ENCODE measurements at regions not wholly inside any gene's neighbourhood (a gene's known extent, or its start where the extent isn't known, plus 50 kb on each side); places are given as distances from the start of the nearest gene placed in this dataset.

DNA sequence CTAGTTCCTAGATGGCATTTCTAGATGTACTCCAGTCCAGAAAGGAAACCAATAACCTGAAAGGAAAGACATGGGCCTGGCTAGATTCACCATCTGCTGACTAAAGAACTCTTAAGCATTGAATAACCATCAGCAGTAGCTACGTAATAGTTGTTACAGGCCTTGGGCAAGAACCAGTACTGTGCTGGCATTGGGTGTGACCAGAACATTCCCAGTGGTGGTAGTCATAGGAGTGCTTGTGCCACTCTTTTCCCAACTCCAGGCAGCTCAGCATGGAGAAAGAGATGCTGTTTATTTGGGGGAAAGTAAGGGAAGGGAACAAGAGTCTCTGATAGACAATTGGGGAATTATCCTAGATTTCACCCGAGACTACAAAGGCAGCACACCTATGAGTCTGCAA, 333.3 kb downstream of the SLC16A7 start:
- DNase-seq = no peak

- DNase-seq = no peak
Measured at GRCh38 chr12:59934486-59934885, 338.7 kb downstream of the SLC16A7 start.

DNA sequence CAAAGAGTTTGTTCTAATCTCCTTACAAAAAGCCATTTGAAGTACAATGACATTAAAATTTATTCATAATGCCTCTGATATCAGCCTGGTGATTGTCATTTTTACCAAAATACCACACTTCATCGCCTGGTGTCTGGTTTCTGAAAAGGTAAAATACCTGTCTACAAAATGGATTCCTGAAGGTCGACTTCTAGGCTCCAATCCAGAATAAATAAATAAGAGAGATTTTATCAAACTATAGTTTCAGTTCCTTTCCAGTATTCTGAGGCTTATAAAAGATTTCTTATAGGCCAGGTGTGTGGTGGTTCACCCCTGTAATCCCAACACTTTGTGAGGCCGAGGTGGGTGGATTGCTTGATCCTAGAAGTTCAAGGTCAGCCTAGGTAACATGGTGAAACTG, 340.7 kb downstream of the SLC16A7 start:
- no peak for DNase-seq

GRCh38 chr12:59937148-59937547, 341.3 kb downstream of the SLC16A7 start:
- DNase-seq = no peak

GRCh38 chr12:59938190-59938962, 342.5 kb downstream of the SLC16A7 start:
- DNase-seq = peak; percentile 40

DNA sequence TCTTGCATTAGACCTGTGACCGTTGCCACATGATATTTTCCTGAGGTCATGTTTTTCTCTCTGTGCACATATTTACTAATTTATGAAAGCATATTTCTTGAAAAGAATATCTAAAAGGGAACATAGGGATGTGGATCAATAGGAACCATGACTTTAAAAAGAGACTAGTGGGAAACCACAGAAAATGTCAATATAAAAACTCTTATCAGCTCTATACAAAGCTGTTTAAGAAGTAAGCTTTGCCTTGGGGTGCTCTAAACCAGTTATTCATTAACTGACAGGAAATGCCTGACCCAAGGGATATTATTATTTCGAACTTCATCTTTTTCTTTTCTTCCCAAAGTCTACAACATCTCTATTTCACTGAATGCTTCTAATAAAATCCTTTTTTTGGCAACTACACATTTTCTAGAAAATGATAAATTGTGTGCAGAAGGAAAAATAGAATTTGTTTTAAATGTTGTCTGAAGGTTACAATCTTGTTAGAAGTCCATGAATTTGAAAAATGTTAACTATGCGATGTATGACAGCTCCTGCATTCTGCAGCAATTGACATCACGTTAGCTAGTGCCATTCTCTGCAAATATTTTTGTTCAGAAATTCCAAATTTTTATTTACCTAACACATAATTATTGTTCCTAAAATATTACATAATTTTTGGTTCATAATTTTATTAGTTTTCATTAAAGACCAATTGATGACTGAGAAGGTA, 345.0 kb downstream of the SLC16A7 start:
- no peak for DNase-seq

GRCh38 chr12:59941461-59941860, 345.6 kb downstream of the SLC16A7 start:
- DNase-seq = peak; percentile 34

DNA sequence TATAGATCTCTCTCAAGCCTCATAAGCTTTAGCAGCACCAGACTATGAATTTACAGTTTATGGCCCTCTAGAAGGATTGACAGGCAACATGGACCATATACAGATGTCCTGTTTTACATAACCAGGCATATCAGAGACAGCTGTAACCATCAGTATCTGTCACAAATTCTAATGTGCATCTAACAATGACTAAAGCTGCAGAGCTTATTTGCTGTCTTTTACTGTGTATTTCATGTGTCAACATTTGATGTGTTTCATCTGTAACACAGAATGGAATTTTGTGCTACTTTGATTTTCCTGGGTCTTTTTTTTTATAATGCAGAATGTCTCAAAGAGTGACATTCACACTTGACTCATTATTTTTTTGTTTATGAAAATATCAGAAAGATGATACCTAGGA, 348.3 kb downstream of the SLC16A7 start:
- DNase-seq = no peak

DNA sequence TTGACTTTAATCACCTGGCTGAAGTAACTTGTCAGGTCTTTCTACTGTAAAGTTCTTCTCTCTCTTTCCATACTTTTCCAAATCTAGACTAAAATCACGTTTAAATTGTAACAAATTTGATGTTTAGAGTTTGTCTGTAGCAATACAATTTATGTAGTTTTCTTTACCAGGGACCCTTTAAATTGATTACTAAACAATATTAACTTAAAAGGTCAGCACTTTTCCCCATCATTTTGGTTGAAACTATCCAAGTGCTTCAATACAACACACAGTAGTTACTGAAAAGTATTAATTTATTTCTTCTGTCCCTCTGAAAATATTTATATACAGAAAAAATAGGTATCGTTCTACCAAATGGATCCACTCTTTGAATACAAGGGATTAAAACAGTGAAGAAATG, 350.8 kb downstream of the SLC16A7 start:
- DNase-seq = no peak

DNA sequence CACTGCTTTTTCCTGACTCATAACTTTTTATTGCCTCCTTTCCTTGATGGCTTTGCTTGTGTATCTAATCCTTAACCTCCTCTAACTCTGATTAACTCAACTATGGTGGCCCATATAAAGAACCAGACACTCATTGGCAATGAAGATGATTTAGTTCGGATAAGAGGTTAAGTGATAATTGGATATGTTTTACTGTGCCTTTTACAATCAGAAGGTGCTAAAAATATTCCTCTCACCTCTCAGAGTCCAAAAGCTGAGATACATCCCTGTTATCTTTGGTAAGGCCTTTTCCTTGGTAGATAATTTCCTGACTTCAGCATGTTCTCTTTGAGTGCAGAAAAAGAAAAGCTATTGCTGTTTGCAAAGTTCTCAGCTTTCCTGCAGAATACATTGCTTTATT, 367.7 kb downstream of the SLC16A7 start:
- no peak for DNase-seq

DNA sequence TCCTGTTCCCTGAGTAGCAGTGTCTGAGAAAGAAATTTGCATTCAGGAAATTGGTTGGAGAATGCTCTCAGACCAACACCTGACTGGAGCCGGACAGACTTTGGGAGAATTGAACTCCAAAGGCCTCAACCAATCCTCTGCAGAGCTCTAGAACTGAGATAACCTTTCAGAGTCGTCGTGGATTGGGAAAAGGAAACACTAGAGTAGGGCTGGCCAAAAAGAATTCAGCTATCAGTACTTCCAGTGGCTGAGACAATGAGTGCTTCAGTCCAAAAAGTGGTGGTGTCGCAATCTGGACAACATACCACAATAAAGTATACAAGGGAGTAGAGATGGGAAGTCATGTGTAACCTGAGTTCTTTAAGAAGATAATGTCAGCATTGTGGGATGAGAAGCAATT, 377.1 kb downstream of the SLC16A7 start:
- DNase-seq = no peak

- DNase-seq = no peak
Measured at GRCh38 chr12:59973515-59973914, 377.7 kb downstream of the SLC16A7 start.

- no peak for DNase-seq
Measured at GRCh38 chr12:59977779-59978178, 381.9 kb downstream of the SLC16A7 start.

DNA sequence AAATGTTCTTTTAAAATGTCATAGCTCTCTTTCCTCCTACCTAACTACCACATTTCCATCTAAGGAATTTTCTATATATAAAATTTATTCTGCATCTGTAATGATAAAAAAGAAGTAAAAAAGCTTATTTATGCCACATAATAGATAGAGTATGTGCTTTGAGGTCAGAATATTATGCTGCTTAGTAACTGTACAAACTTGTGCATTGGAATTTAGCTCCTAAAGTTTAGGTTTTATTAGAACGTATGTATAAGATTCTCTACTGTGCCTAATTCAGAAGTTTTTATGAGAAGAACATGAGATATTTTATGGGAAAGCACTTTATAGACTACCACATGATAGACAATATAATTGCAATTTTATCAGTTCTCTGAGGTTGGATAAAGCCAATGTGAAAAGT, 384.6 kb downstream of the SLC16A7 start:
- no peak for DNase-seq

GRCh38 chr12:59999291-59999690, 403.5 kb downstream of the SLC16A7 start:
- no peak for DNase-seq

DNA sequence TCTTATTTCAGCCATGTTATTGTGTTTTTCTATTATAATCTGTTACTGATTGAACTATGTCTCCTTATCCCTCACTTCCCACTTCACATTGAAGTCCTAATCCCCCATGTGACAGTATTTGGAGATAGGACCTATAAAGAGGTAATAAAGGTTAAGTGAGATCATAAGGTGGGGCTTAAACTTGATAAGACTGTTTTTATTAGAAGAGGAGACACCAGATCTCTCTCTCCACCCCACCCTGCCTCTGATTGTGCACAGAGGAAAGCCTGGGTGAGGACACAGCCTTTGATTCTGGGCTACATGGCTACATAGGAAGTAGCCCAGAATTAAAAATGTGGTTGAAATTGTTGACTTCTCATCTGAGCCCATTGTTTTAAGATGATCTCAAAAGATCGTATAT, 414.7 kb downstream of the SLC16A7 start:
- no peak for DNase-seq

- no peak for DNase-seq
Measured at GRCh38 chr12:60012659-60013058, 416.8 kb downstream of the SLC16A7 start.

DNA sequence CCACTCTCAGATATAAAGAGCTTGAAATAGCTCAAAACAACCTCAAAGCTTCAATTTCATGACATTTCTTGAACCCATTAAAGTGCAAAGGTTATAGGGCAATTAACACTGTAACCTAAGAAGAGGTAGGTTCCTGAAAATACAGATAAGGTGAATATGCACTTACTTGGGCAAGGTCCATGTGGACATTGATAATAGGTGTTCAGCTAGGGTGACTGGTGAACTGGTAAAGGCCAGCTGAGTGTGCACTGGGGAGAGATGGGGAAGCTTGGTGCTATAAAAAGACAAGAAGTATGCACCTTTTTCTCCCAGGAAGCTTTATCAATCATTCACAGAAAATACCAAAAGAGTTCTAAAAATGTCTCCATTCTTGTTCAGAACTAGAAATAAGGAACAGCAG, 418.6 kb downstream of the SLC16A7 start:
- no peak for DNase-seq

GRCh38 chr12:60020068-60020467, 424.2 kb downstream of the SLC16A7 start:
- DNase-seq = no peak

GRCh38 chr12:60021235-60021634, 425.4 kb downstream of the SLC16A7 start:
- DNase-seq = no peak

- no peak for DNase-seq
Measured at GRCh38 chr12:60027266-60027665, 431.4 kb downstream of the SLC16A7 start.

GRCh38 chr12:60034147-60034546, 438.3 kb downstream of the SLC16A7 start:
- no peak for DNase-seq

- DNase-seq = no peak
Measured at GRCh38 chr12:60035835-60036234, 440.0 kb downstream of the SLC16A7 start.

GRCh38 chr12:60042835-60043234, 447.0 kb downstream of the SLC16A7 start:
- DNase-seq = no peak

GRCh38 chr12:60043236-60043635, 447.4 kb downstream of the SLC16A7 start:
- no peak for DNase-seq

Measured in NCI-H510A treated with DMSO at 0.1 percent for 48 hours (cell line).